GM12891 (cell line): ENCODE measurements at regions not wholly inside any gene's neighbourhood (a gene's known extent, or its start where the extent isn't known, plus 50 kb on each side); places are given as distances from the start of the nearest gene placed in this dataset.

Source experiments
- PAX5 ChIP-seq: IDR thresholded peaks from 2 replicates; pipeline ENCODE4 v1.6.1; 2011; ENCODE audit warnings: low read length, moderate library complexity, mild to moderate bottlenecking; ENCODE audit not compliant: insufficient read depth, severe bottlenecking
- POLR2A ChIP-seq: IDR thresholded peaks from 2 replicates; pipeline ENCODE4 v1.6.1; 2011; ENCODE audit warnings: low read depth, low read length, control low read depth
- POLR2AphosphoS5 ChIP-seq: IDR thresholded peaks from 2 replicates; pipeline ENCODE4 v1.6.1; 2011; ENCODE audit warnings: low read depth, low read length, control low read depth
- POU2F2 ChIP-seq: IDR thresholded peaks from 2 replicates; pipeline ENCODE4 v1.6.1; 2011; ENCODE audit warnings: low read depth, mild to moderate bottlenecking, control low read depth, low read length, moderate library complexity

DNA sequence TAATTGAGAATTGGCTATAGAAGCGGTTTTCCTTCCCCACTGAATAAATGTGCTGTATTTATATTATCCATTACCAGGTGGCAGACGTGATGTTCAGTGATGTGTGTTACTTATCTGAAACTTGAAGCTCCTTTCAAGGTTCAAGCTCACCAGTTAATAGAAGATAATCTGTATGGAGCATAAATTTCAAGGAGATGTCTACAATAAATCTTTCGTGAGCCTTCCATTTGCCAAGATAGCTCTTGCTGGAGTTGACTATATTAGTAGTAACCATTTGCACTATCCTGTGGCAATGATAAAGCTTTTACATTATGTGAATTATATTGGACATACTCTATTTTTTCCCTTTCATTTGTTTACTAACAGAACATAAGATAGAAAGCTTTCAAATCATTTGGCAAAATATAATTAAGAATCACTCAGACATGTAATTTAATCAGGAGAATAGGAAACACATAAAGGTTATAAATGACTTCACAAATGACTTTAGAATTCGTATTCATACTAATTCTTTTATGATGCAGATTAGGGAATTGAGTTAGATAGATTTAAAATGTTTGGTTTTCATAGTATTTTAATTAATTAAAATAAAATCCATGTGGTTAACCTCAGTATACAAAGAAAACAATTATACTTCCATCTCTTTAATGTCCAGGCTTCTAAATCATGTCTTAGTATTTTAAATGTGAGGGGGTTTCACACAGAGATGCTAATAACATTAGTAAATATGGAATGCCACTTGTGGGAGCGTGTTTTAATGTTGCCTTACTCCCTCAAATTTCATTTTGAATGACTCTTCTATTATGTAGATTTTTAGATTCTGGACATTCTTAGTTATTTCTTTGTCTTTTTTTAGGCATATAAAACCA is 664.4 kb upstream of the CDH8 start:
- no peak for TF ChIP-seq PAX5
- TF ChIP-seq POU2F2: no peak
- TF ChIP-seq POLR2A: no peak
- no peak for TF ChIP-seq POLR2AphosphoS5
